ENCODE measurements at regions not wholly inside any gene's neighbourhood (a gene's known extent, or its start where the extent isn't known, plus 50 kb on each side); places are given as distances from the start of the nearest gene placed in this dataset.

DNA sequence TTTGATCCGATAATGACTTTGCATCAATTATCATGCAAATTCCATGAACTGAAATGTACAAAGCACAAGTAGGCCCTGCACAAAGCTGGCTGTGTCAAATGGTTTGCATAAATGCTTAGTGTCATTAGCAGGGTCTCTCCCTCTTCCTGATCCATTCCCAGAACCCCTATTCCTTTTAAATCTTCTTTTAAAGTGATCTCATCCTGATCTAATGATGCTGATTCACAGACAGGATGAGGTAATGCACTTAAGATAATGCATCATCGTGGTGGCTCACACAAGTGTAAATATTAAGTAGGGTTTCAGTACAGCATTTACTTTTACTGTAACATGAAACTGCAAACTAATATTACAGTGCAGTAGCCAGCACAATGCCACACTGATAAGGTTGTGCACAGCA is 304.8 kb upstream of the SOX11 start:
- no peak for DNase-seq (ENCODE audit: low read depth, low spot score)
- ChIA-PET CTCF (no interaction called here), POLR2A (no interaction called here)

More for the DNA sequence above, 304.8 kb upstream of the SOX11 start:
- ATAC-seq, result no peak
- Histone ChIP-seq H3K36me3 (ENCODE audit: control insufficient read depth in 1 of 2, insufficient read depth in 2 of 2, low read length in 2 of 2) (no peaks in the 10 kb centered on the region), H3K9ac (ENCODE audit: low read length) (no peak overlapping the region), H3K79me2 (ENCODE audit: insufficient read depth, low read length) (no peaks in the 10 kb centered on the region), H3K9me2 (ENCODE audit: insufficient read depth) (no peaks in the 10 kb centered on the region), H3K9me3 (ENCODE audit: control insufficient read depth in 1 of 2, insufficient read depth in 1 of 2, low read depth in 1 of 2, low read length in 2 of 2) (peaks cover 8 to 18% of the 10 kb centered on the region in 2 experiments; a peak in 2 of 4 replicates), H3K4me2 (ENCODE audit: low read length) (no peak overlapping the region), H3K4me3 (replicated peaks in 1 of 2; ENCODE audit: low read depth in 1 of 2, low read length in 2 of 2) (no peak overlapping the region), H3K27ac (ENCODE audit: low read depth, low read length) (no peak overlapping the region), H2AFZ (ENCODE audit: low read depth, low read length, poor library complexity, severe bottlenecking) (no peak overlapping the region), H4K20me1 (ENCODE audit: insufficient read depth) (no peaks in the 10 kb centered on the region), H3K27me3 (ENCODE audit: insufficient read depth, low read length) (no peaks in the 10 kb centered on the region), H3K4me1 (ENCODE audit: control insufficient read depth in 1 of 2, insufficient read depth in 2 of 2, low read length in 2 of 2) (no peaks in the 10 kb centered on the region)
- intact Hi-C loops (cut with micrococcal nuclease), result no loop called here
- TF ChIP-seq SIN3A (IDR thresholded peaks at IDR 0.05; ENCODE audit: low read depth) (no peak), CEBPB (IDR thresholded peaks at IDR 0.05; ENCODE audit: low read depth) (no peak), POLR2AphosphoS5 (IDR thresholded peaks at IDR 0.05; ENCODE audit: low read depth, low read length) (no peak), EZH2 (IDR thresholded peaks at IDR 0.05) (no peak), SRF (IDR thresholded peaks at IDR 0.05; ENCODE audit: low read depth) (no peak), FOSL1 (IDR thresholded peaks at IDR 0.05; ENCODE audit: low read depth) (no peak), ELF1 (IDR thresholded peaks at IDR 0.05; ENCODE audit: borderline replicate concordance, low read depth) (no peak), POLR2A (IDR thresholded peaks at IDR 0.05; ENCODE audit: borderline replicate concordance, extremely low read depth, insufficient read depth, insufficient read length) (no peak), TCF7L2 (IDR thresholded peaks at IDR 0.05; ENCODE audit: borderline replicate concordance, extremely low read depth, insufficient read depth, insufficient read length) (no peak), EZH2phosphoT487 (IDR thresholded peaks at IDR 0.05; ENCODE audit: borderline replicate concordance) (no peak), JUND (IDR thresholded peaks at IDR 0.05) (no peak), CBX3 (IDR thresholded peaks at IDR 0.05; ENCODE audit: low read depth) (no peak), ZFX (IDR thresholded peaks at IDR 0.05) (no peak), ZNF274 (IDR thresholded peaks at IDR 0.05; ENCODE audit: low read depth, low read length) (no peak), SP1 (IDR thresholded peaks at IDR 0.05; ENCODE audit: low read depth) (no peak)
- TF ChIP-seq, protein P1, sequence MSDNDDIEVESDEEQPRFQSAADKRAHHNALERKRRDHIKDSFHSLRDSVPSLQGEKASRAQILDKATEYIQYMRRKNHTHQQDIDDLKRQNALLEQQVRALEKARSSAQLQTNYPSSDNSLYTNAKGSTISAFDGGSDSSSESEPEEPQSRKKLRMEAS (IDR thresholded peaks at IDR 0.05), result no peak
- TF ChIP-seq, protein P2, sequence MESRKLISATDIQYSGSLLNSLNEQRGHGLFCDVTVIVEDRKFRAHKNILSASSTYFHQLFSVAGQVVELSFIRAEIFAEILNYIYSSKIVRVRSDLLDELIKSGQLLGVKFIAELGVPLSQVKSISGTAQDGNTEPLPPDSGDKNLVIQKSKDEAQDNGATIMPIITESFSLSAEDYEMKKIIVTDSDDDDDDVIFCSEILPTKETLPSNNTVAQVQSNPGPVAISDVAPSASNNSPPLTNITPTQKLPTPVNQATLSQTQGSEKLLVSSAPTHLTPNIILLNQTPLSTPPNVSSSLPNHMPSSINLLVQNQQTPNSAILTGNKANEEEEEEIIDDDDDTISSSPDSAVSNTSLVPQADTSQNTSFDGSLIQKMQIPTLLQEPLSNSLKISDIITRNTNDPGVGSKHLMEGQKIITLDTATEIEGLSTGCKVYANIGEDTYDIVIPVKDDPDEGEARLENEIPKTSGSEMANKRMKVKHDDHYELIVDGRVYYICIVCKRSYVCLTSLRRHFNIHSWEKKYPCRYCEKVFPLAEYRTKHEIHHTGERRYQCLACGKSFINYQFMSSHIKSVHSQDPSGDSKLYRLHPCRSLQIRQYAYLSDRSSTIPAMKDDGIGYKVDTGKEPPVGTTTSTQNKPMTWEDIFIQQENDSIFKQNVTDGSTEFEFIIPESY (IDR thresholded peaks at IDR 0.05; ENCODE audit: extremely low read depth, insufficient replicate concordance, low read length), result no peak
- TF ChIP-seq, protein P3, sequence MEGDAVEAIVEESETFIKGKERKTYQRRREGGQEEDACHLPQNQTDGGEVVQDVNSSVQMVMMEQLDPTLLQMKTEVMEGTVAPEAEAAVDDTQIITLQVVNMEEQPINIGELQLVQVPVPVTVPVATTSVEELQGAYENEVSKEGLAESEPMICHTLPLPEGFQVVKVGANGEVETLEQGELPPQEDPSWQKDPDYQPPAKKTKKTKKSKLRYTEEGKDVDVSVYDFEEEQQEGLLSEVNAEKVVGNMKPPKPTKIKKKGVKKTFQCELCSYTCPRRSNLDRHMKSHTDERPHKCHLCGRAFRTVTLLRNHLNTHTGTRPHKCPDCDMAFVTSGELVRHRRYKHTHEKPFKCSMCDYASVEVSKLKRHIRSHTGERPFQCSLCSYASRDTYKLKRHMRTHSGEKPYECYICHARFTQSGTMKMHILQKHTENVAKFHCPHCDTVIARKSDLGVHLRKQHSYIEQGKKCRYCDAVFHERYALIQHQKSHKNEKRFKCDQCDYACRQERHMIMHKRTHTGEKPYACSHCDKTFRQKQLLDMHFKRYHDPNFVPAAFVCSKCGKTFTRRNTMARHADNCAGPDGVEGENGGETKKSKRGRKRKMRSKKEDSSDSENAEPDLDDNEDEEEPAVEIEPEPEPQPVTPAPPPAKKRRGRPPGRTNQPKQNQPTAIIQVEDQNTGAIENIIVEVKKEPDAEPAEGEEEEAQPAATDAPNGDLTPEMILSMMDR (IDR thresholded peaks at IDR 0.05 in 2 of 3, conservative IDR thresholded peaks at IDR 0.05 in 1 of 3; ENCODE audit: borderline replicate concordance in 1 of 3, insufficient read depth in 1 of 3, low read depth in 2 of 3, low read length in 2 of 3), result no peak
- BruUV-seq (replicated peaks), result no TSS peak
- RAD21 ChIA-PET (ENCODE audit: low non-redundant PET in 1 of 2, low total read pairs in 2 of 2, uncharacterized antibody in 2 of 2, unreplicated experiment in 2 of 2), result no interaction called here
